Endothelial cell of umbilical vein (primary cell): ENCODE measurements at regions not wholly inside any gene's neighbourhood (a gene's known extent, or its start where the extent isn't known, plus 50 kb on each side); places are given as distances from the start of the nearest gene placed in this dataset.

Experiments used
- BruUV-seq: library from RNA; stranded (reverse); fragments of 400-500 nt; replicated peaks from 2 replicates; lab custom pipeline; 2021; lab: Mats Ljungman, UMichigan
- CTCF ChIA-PET: fragments of 300-600, 350-600 bp; sonication (Branson Sonifier 250); formaldehyde crosslinking; loops from one replicate; lab custom pipeline; 2021; ENCODE audit warnings: antibody characterized with exemption, inconsistent platforms; lab: Charles Lee
- POLR2A ChIA-PET: fragments of 300-600, 350-600 bp; sonication (Branson Sonifier 250); formaldehyde crosslinking; loops from one replicate; lab custom pipeline; 2021; ENCODE audit warnings: antibody characterized with exemption, inconsistent platforms; lab: Charles Lee
- DNase-seq: peaks from one replicate; pipeline ENCODE4 v3.0.0-alpha.2; 2011; ENCODE audit warnings: low read depth, low spot score
- FAIRE-seq: peaks from 2 replicates; lab custom pipeline; 2011; peaks lifted over from hg19 to GRCh38; lab: Jason Lieb, UNC
- H2AFZ ChIP-seq: 2 replicates; pipeline ENCODE4 v1.6.0; 2012; ENCODE audit warnings: low read depth, low read length, control low read depth, inconsistent platforms
- H3K27ac ChIP-seq: 2 replicates; pipeline ENCODE4 v1.5.1; 2011; ENCODE audit warnings: low read depth, mild to moderate bottlenecking, control low read depth, low read length, moderate library complexity; ENCODE audit not compliant: insufficient read depth
- H3K27me3 ChIP-seq, 2 experiments: 2 replicates each; pipeline versions ENCODE4 v1.6.0 to v1.6.1; 2011; ENCODE audit warnings: low read length in 2 of 2, mixed read lengths in 1 of 2; ENCODE audit not compliant: control insufficient read depth in 2 of 2, insufficient read depth in 2 of 2
- H3K36me3 ChIP-seq, 2 experiments: 2 replicates in 1 of 2; 3 replicates in 1 of 2; pipeline ENCODE4 v1.5.1; 2011; ENCODE audit warnings: low read length in 2 of 2, mild to moderate bottlenecking in 1 of 2, moderate library complexity in 1 of 2; ENCODE audit not compliant: control insufficient read depth in 2 of 2, insufficient read depth in 2 of 2; ENCODE audit errors: extremely low read depth in 1 of 2
- H3K4me1 ChIP-seq: 3 replicates; pipeline ENCODE4 v1.5.1; 2011; ENCODE audit warnings: mild to moderate bottlenecking, low read length; ENCODE audit not compliant: control insufficient read depth, insufficient read depth; ENCODE audit errors: extremely low read depth
- H3K4me2 ChIP-seq: 2 replicates; pipeline ENCODE4 v1.6.1; 2011; ENCODE audit warnings: low read length, control low read depth, mixed read lengths; ENCODE audit not compliant: insufficient read depth
- H3K4me3 ChIP-seq, 3 experiments: fragments of 200-600 bp in 1 of 3; sonication (generic), shearing (Covaris generic) in 1 of 3; replicated peaks in 1 of 3; 2 replicates each; pipeline ENCODE4 v1.5.1; 2011 to 2016; ENCODE audit warnings: control low read depth in 3 of 3, low read length in 3 of 3, mild to moderate bottlenecking in 2 of 3, inconsistent platforms in 1 of 3, low read depth in 1 of 3, moderate library complexity in 1 of 3; ENCODE audit not compliant: insufficient read depth in 1 of 3
- H3K79me2 ChIP-seq: 2 replicates; pipeline ENCODE4 v1.6.0; 2012; ENCODE audit warnings: low read length, inconsistent platforms; ENCODE audit not compliant: control insufficient read depth, insufficient read depth
- H3K9ac ChIP-seq: replicated peaks from 2 replicates; pipeline ENCODE3; 2011; ENCODE audit warnings: low read length, control low read depth; ENCODE audit not compliant: insufficient read depth; ENCODE audit errors: extremely low read depth
- H3K9me1 ChIP-seq: replicated peaks from 3 replicates; pipeline ENCODE4 v1.6.0; 2011; ENCODE audit warnings: mild to moderate bottlenecking, low read length; ENCODE audit not compliant: control insufficient read depth, insufficient read depth; ENCODE audit errors: extremely low read depth
- H3K9me3 ChIP-seq: replicated peaks from 2 replicates; pipeline ENCODE4 v1.5.1; 2012; ENCODE audit warnings: low read length, inconsistent platforms; ENCODE audit not compliant: control insufficient read depth, insufficient read depth
- H4K20me1 ChIP-seq: replicated peaks from 2 replicates; pipeline ENCODE3; 2011; ENCODE audit warnings: mild to moderate bottlenecking, low read length; ENCODE audit not compliant: control insufficient read depth, insufficient read depth; ENCODE audit errors: extremely low read depth
- JUN ChIP-seq: IDR thresholded peaks from 2 replicates; pipeline ENCODE4 v1.6.1; 2011; ENCODE audit warnings: borderline replicate concordance, low read depth; ENCODE audit not compliant: insufficient read length, insufficient read depth
- POLR2A ChIP-seq: IDR thresholded peaks from 2 replicates; pipeline ENCODE4 v1.6.1; 2012; ENCODE audit warnings: low read depth, mild to moderate bottlenecking, control low read depth, low read length
- POLR2AphosphoS5 ChIP-seq: IDR thresholded peaks from 2 replicates; pipeline ENCODE4 v1.6.1; 2012; ENCODE audit warnings: low read depth, mild to moderate bottlenecking, control low read depth, low read length, moderate library complexity; ENCODE audit not compliant: insufficient read depth
- dilution Hi-C: fragments of 300-500 bp; cut with MboI; formaldehyde crosslinking; loops from one replicate; pipeline ENCODE4 v1.15.0; 2019; ENCODE audit warnings: low sequenced_read_pairs; ENCODE audit not compliant: extremely low pct_ligation_motif_present
- intact Hi-C: fragments of 100-400 bp; cut with micrococcal nuclease; formaldehyde crosslinking; loops from one replicate; pipeline ENCODE4 v1.10.0; 2022

- H3K9me1 ChIP-seq: no peaks in the 10 kb centered on the region
These were observed 145.7 kb downstream of the ACER2 start for GRCh38 chr9:19554529-19554928.

GRCh38 chr9:19553441-19553840 lies 144.6 kb downstream of the ACER2 start:
- ChIA-PET POLR2A (no interaction called here), CTCF (no interaction called here)
- Histone ChIP-seq H3K36me3 (no peaks in the 10 kb centered on the region), H3K9ac (no peak overlapping the region), H3K9me1 (no peaks in the 10 kb centered on the region), H3K4me3 (no peak overlapping the region), H3K4me1 (no peaks in the 10 kb centered on the region), H3K79me2 (no peaks in the 10 kb centered on the region), H2AFZ (no peak overlapping the region), H3K27me3 (no peaks in the 10 kb centered on the region), H3K27ac (no peak overlapping the region), H3K9me3 (no peaks in the 10 kb centered on the region), H4K20me1 (no peaks in the 10 kb centered on the region), H3K4me2 (no peak overlapping the region)
- BruUV-seq: no TSS peak
- intact Hi-C loops: no loop called here
- TF ChIP-seq POLR2A: no peak
- no peak for TF ChIP-seq JUN
- DNase-seq: no peak
- no peak for FAIRE-seq
- dilution Hi-C loops: no loop called here

More at GRCh38 chr9:19554529-19554928, 145.7 kb downstream of the ACER2 start:
- no peak for TF ChIP-seq POLR2AphosphoS5
- no peak for TF ChIP-seq JUN
- no peak for FAIRE-seq
- Histone ChIP-seq H3K27me3 (no peaks in the 10 kb centered on the region), H3K9me3 (no peaks in the 10 kb centered on the region), H3K27ac (no peak overlapping the region), H4K20me1 (no peaks in the 10 kb centered on the region), H3K9ac (no peak overlapping the region), H3K4me1 (no peaks in the 10 kb centered on the region), H3K4me2 (no peak overlapping the region), H3K4me3 (no peak overlapping the region), H3K79me2 (no peaks in the 10 kb centered on the region), H2AFZ (no peak overlapping the region), H3K36me3 (no peaks in the 10 kb centered on the region)
- no TSS peak for BruUV-seq
- dilution Hi-C loops: no loop called here
- no peak for DNase-seq
- POLR2A ChIA-PET: no interaction called here
- CTCF ChIA-PET: no interaction called here
- intact Hi-C loops: no loop called here
